K562 (cell line): ENCODE measurements at regions not wholly inside any gene's neighbourhood (a gene's known extent, or its start where the extent isn't known, plus 50 kb on each side); places are given as distances from the start of the nearest gene placed in this dataset.

Experiments used
- BRD4 ChIP-seq: fragments of 200-600 bp; sonication (generic); IDR thresholded peaks from 2 replicates; pipeline ENCODE4 v1.6.1; 2017; ENCODE audit warnings: inconsistent platforms
- CBFA2T3 ChIP-seq: fragments of 450-650 bp; IDR thresholded peaks from 2 replicates; pipeline ENCODE4 v1.6.1; 2017
- CHAMP1 ChIP-seq: fragments of 450-650 bp; IDR thresholded peaks from 2 replicates; pipeline ENCODE4 v1.6.1; 2016; ENCODE audit warnings: mild to moderate bottlenecking
- CHD2 ChIP-seq: IDR thresholded peaks from 2 replicates; pipeline ENCODE4 v1.6.1; 2011; ENCODE audit warnings: low read depth, low read length
- ELF4 ChIP-seq: fragments of 450-650 bp; formaldehyde crosslinking; IDR thresholded peaks from 2 replicates; pipeline ENCODE4 v1.4.0; 2022; ENCODE audit warnings: missing genetic modification characterization
- HES1 ChIP-seq: fragments of 450-650 bp; IDR thresholded peaks from 2 replicates; pipeline ENCODE4 v1.6.1; 2016; ENCODE audit warnings: low read depth, mild to moderate bottlenecking, moderate library complexity
- KHSRP ChIP-seq: fragments of 450-650 bp; IDR thresholded peaks from 2 replicates; pipeline ENCODE4 v1.6.1; 2017
- L3MBTL2 ChIP-seq: fragments of 450-650 bp; IDR thresholded peaks from 2 replicates; pipeline ENCODE4 v1.6.1; 2016; ENCODE audit warnings: mild to moderate bottlenecking, moderate library complexity
- MCM2 ChIP-seq: fragments of 450-650 bp; IDR thresholded peaks from 2 replicates; pipeline ENCODE4 v1.6.1; 2017; ENCODE audit warnings: low read depth, mild to moderate bottlenecking
- MCM5 ChIP-seq: fragments of 450-650 bp; IDR thresholded peaks from 2 replicates; pipeline ENCODE4 v1.6.1; 2016; ENCODE audit warnings: low read depth
- MTF1 ChIP-seq: fragments of 250-450 bp; sonication (Bioruptor Pico); IDR thresholded peaks from 2 replicates; pipeline ENCODE4 v1.9.0; 2021; ENCODE audit warnings: moderate library complexity, mild to moderate bottlenecking, inconsistent platforms, borderline replicate concordance
- NFRKB ChIP-seq: fragments of 450-650 bp; IDR thresholded peaks from 2 replicates; pipeline ENCODE4 v1.6.1; 2016; ENCODE audit warnings: low read depth
- POLR2AphosphoS5 ChIP-seq: IDR thresholded peaks from 2 replicates; pipeline ENCODE4 v1.6.1; 2011; ENCODE audit warnings: mild to moderate bottlenecking, low read depth, low read length, moderate library complexity; ENCODE audit not compliant: control insufficient read depth, insufficient read depth
- SMAD4 ChIP-seq: fragments of 250-450 bp; sonication (Bioruptor Pico); conservative IDR thresholded peaks from 2 replicates; pipeline ENCODE4 v1.8.0; 2021; ENCODE audit warnings: inconsistent platforms, mild to moderate bottlenecking, moderate library complexity
- SRF ChIP-seq, 2 experiments: fragments of 250-450, 450-650 bp in 1 of 2; sonication (Bioruptor Pico) in 1 of 2; sonication (generic) in 1 of 2; formaldehyde crosslinking; IDR thresholded peaks; 2 replicates each; pipeline versions ENCODE4 v1.5.0 to v1.5.1; 2020 to 2022; ENCODE audit warnings: mild to moderate bottlenecking in 1 of 2, missing genetic modification reagents in 1 of 2
- TAF9B ChIP-seq: fragments of 450-650 bp; IDR thresholded peaks from 2 replicates; pipeline ENCODE4 v1.6.1; 2018; ENCODE audit warnings: mild to moderate bottlenecking; ENCODE audit not compliant: partially characterized antibody
- TCF15 ChIP-seq: fragments of 250-450 bp; sonication (Bioruptor Pico); IDR thresholded peaks from 2 replicates; pipeline ENCODE4 v1.8.0; 2022; ENCODE audit warnings: moderate library complexity, mild to moderate bottlenecking, inconsistent platforms
- TRIM25 ChIP-seq: fragments of 450-650 bp; IDR thresholded peaks from 2 replicates; pipeline ENCODE4 v1.7.0; 2016; ENCODE audit warnings: borderline replicate concordance
- TRIM28 ChIP-seq: fragments of 450-650 bp; IDR thresholded peaks from 2 replicates; pipeline ENCODE4 v1.6.1; 2017
- U2AF1 ChIP-seq: fragments of 200-400 bp; formaldehyde crosslinking; optimal IDR thresholded peaks from 2 replicates; pipeline ENCODE3; 2017; ENCODE audit warnings: mild to moderate bottlenecking, low read depth, low read length, moderate library complexity
- ZNF224 ChIP-seq: sonication (generic); formaldehyde crosslinking; IDR thresholded peaks from 2 replicates; pipeline ENCODE4 v1.8.0; 2022; ENCODE audit warnings: mild to moderate bottlenecking, missing genetic modification reagents
- ZNF354B ChIP-seq: fragments of 250-450 bp; sonication (Bioruptor Pico); IDR thresholded peaks from 2 replicates; pipeline ENCODE4 v1.4.0; 2020
- ZNF444 ChIP-seq: fragments of 250-450 bp; sonication (Bioruptor Pico); IDR thresholded peaks from 2 replicates; pipeline ENCODE4 v1.4.0; 2020; ENCODE audit warnings: mild to moderate bottlenecking, moderate library complexity
- ZNF586 ChIP-seq: fragments of 450-650 bp; formaldehyde crosslinking; conservative IDR thresholded peaks from 2 replicates; pipeline ENCODE4 v1.4.0; 2020; ENCODE audit warnings: mild to moderate bottlenecking, moderate library complexity
- ZNF589 ChIP-seq: fragments of 200-800 bp; sonication (Bioruptor generic); IDR thresholded peaks from 2 replicates; pipeline ENCODE4 v1.6.1; 2016; ENCODE audit warnings: low read depth, missing genetic modification characterization, missing compliant biosample characterization
- ZNF696 ChIP-seq: fragments of 250-450 bp; sonication (Bioruptor Pico); conservative IDR thresholded peaks from 2 replicates; pipeline ENCODE4 v1.4.0; 2020; ENCODE audit warnings: mild to moderate bottlenecking, moderate library complexity

GRCh38 chr1:222465211-222466041 is 82.5 kb downstream of the HHIPL2 start (continued):
- TF ChIP-seq ZNF586 (CRISPR knock-in tag) (no peak), U2AF1 (peak; percentile 91), HES1 (peak; percentile 32; the same call in 1 of the 2 replicates), ELF4 (CRISPR knock-in tag) (no peak), TCF15 (CRISPR knock-in tag) (0 out of 2 replicates have a peak, but pooled peaks have one; percentile 31), ZNF589 (CRISPR knock-in tag) (peak; percentile 56; the same call in 1 of the 2 replicates), CHD2 (peak; percentile 49), ZNF354B (CRISPR knock-in tag) (no peak), POLR2AphosphoS5 (0 out of 2 replicates have a peak, but pooled peaks have one; percentile 38), SMAD4 (CRISPR knock-in tag) (peak; percentile 92), KHSRP (no peak), MCM2 (no peak), TRIM25 (no peak), MTF1 (CRISPR knock-in tag) (no peak), TRIM28 (peak; percentile 56), CBFA2T3 (0 out of 2 replicates have a peak, but pooled peaks have one; percentile 13), TAF9B (no peak), MCM5 (no peak), ZNF444 (no peak), ZNF224 (CRISPR knock-in tag) (0 out of 2 replicates have a peak, but pooled peaks have one; percentile 43), BRD4 (no peak; the same call in 1 of the 2 replicates), CHAMP1 (0 out of 2 replicates have a peak, but pooled peaks have one; percentile 5), ZNF696 (no peak), NFRKB (peak; percentile 87), SRF (CRISPR knock-in tag; IDR thresholded peaks at IDR 0.05) (peak in 1 of 2 experiments; percentile 60; a peak in 1 of 4 replicates), L3MBTL2 (peak; percentile 100)
